K562 (cell line): ENCODE measurements at regions not wholly inside any gene's neighbourhood (a gene's known extent, or its start where the extent isn't known, plus 50 kb on each side); places are given as distances from the start of the nearest gene placed in this dataset.

ENCODE experiments used
- ATAC-seq: fragments of 200-7000 bp; cut with Tn5 transposase; 3 replicates; pipeline ENCODE4 v1.9.1; 2020; ENCODE audit warnings: moderate library complexity
- BruUV-seq: library from RNA; stranded (reverse); fragments of 400-500 nt; replicated peaks from 2 replicates; lab custom pipeline; 2021; lab: Mats Ljungman, UMichigan
- CTCF ChIA-PET: fragments of 300-600 bp; formaldehyde crosslinking; extraction: SDS; loops from one replicate; lab custom pipeline; 2021; ENCODE audit warnings: low intra/inter-chr PET ratio; lab: Yijun Ruan, JAX
- POLR2A ChIA-PET: fragments of 300-600, 350-650 bp; sonication (Branson Sonifier 250); formaldehyde crosslinking; extraction: SDS; loops from one replicate; lab custom pipeline; 2021; ENCODE audit warnings: antibody characterized with exemption, inconsistent platforms; lab: Yijun Ruan, JAX
- DNase-seq, 4 experiments: peaks; one replicate each; pipeline versions ENCODE4 v3.0.0 to v3.0.0-alpha.2; 2011 to 2018; ENCODE audit warnings: low spot score in 3 of 4, mixed read lengths in 3 of 4; ENCODE audit errors: extremely low read depth in 1 of 4
- FAIRE-seq: peaks from 2 replicates; lab custom pipeline; 2011; peaks lifted over from hg19 to GRCh38; lab: Jason Lieb, UNC
- H2AFZ ChIP-seq: 2 replicates; pipeline ENCODE4 v1.6.0; 2011; ENCODE audit warnings: low read depth, low read length, control low read depth, inconsistent platforms
- H3K27ac ChIP-seq: fragments of 200-600 bp; 3 replicates; pipeline ENCODE4 v1.8.0; 2011; ENCODE audit warnings: low read depth, mild to moderate bottlenecking, control low read depth, inconsistent platforms, low read length, moderate library complexity, mixed read lengths; ENCODE audit errors: extremely low read depth
- H3K27me3 ChIP-seq, 2 experiments: fragments of 300-600 bp in 1 of 2; 2 replicates in 1 of 2; 3 replicates in 1 of 2; pipeline versions ENCODE4 v1.6.0 to v1.8.0; 2011; ENCODE audit warnings: inconsistent platforms in 2 of 2, low read length in 2 of 2, mild to moderate bottlenecking in 1 of 2, mixed read lengths in 1 of 2, moderate library complexity in 1 of 2; ENCODE audit not compliant: control insufficient read depth in 2 of 2, insufficient read depth in 2 of 2
- H3K36me3 ChIP-seq: fragments of 300-600 bp; 3 replicates; pipeline ENCODE4 v1.8.0; 2011; ENCODE audit warnings: mild to moderate bottlenecking, low read length, inconsistent platforms; ENCODE audit not compliant: control insufficient read depth, insufficient read depth
- H3K4me1 ChIP-seq, 2 experiments: fragments of 200-600 bp in 1 of 2; replicated peaks in 1 of 2; 2 replicates in 1 of 2; 3 replicates in 1 of 2; pipeline versions ENCODE4 v1.5.1 to v1.8.0; 2011; ENCODE audit warnings: inconsistent platforms in 2 of 2, low read length in 2 of 2, mild to moderate bottlenecking in 1 of 2, mixed read lengths in 1 of 2, moderate library complexity in 1 of 2; ENCODE audit not compliant: control insufficient read depth in 2 of 2, insufficient read depth in 2 of 2
- H3K4me2 ChIP-seq: 2 replicates; pipeline ENCODE4 v1.6.1; 2011; ENCODE audit warnings: low read length, control low read depth, inconsistent platforms, mixed read lengths; ENCODE audit not compliant: insufficient read depth
- H3K4me3 ChIP-seq: fragments of 200-600 bp; sonication (generic), shearing (Covaris generic); 2 replicates; pipeline ENCODE4 v1.5.1; 2016; ENCODE audit warnings: control low read depth, inconsistent platforms
- H3K79me2 ChIP-seq: fragments of 200-600 bp; 3 replicates; pipeline ENCODE4 v1.8.0; 2011; ENCODE audit warnings: low read length, inconsistent platforms; ENCODE audit not compliant: control insufficient read depth, insufficient read depth
- H3K9ac ChIP-seq, 2 experiments: 2 replicates each; pipeline versions ENCODE4 v1.6.0 to v1.6.1; 2011; ENCODE audit warnings: low read depth in 2 of 2, low read length in 2 of 2, control low read depth in 1 of 2, inconsistent platforms in 1 of 2, mild to moderate bottlenecking in 1 of 2, mixed read lengths in 1 of 2; ENCODE audit not compliant: insufficient read depth in 1 of 2
- H3K9me1 ChIP-seq: one replicate; pipeline ENCODE4 v1.6.0; 2011; ENCODE audit warnings: inconsistent platforms, mild to moderate bottlenecking, low read length, moderate library complexity; ENCODE audit not compliant: control insufficient read depth, insufficient read depth
- H3K9me3 ChIP-seq: replicated peaks from 2 replicates; pipeline ENCODE4 v1.5.1; 2011; ENCODE audit warnings: low read depth, low read length, inconsistent platforms; ENCODE audit not compliant: control insufficient read depth, insufficient read depth
- H4K20me1 ChIP-seq: replicated peaks from 2 replicates; pipeline ENCODE4 v1.6.1; 2011; ENCODE audit warnings: low read length, inconsistent platforms, mixed read lengths; ENCODE audit not compliant: control insufficient read depth, insufficient read depth
- BRF1 ChIP-seq: IDR thresholded peaks from 3 replicates; pipeline ENCODE4 v1.6.1; 2011; ENCODE audit warnings: borderline replicate concordance, mild to moderate bottlenecking; ENCODE audit not compliant: insufficient read length; ENCODE audit errors: extremely low read depth
- CHD2 ChIP-seq: IDR thresholded peaks from 2 replicates; pipeline ENCODE4 v1.6.1; 2011; ENCODE audit warnings: low read depth, low read length
- GMEB1 ChIP-seq: fragments of 250-450 bp; sonication (Bioruptor Pico); IDR thresholded peaks from 2 replicates; pipeline ENCODE4 v1.4.0; 2020; ENCODE audit warnings: mild to moderate bottlenecking
- HMG20B ChIP-seq: fragments of 250-450 bp; sonication (Bioruptor Pico); IDR thresholded peaks from 2 replicates; pipeline ENCODE4 v1.5.0; 2021; ENCODE audit warnings: mild to moderate bottlenecking
- KDM1A ChIP-seq, 2 experiments: fragments of 450-650 bp; IDR thresholded peaks; 2 replicates each; pipeline ENCODE4 v1.6.1; 2016; ENCODE audit warnings: mild to moderate bottlenecking in 2 of 2
- SAP30 ChIP-seq: fragments of 200-600 bp; sonication (generic); IDR thresholded peaks from 2 replicates; pipeline ENCODE4 v1.6.1; 2012; ENCODE audit warnings: borderline replicate concordance, low read depth, mild to moderate bottlenecking, moderate library complexity, low read length, control low read depth, inconsistent platforms; ENCODE audit not compliant: insufficient read depth, poor library complexity, severe bottlenecking
- TOE1 ChIP-seq, 2 experiments: fragments of 450-650 bp in 1 of 2; sonication (generic) in 1 of 2; formaldehyde crosslinking in 1 of 2; IDR thresholded peaks; 2 replicates each; pipeline versions ENCODE4 v1.7.1 to v1.8.0; 2016 to 2022; ENCODE audit warnings: borderline replicate concordance in 2 of 2, mild to moderate bottlenecking in 2 of 2, antibody characterized with exemption in 1 of 2, inconsistent platforms in 1 of 2, low read depth in 1 of 2, missing genetic modification reagents in 1 of 2, moderate library complexity in 1 of 2
- ZNF699 ChIP-seq: fragments of 250-450 bp; sonication (Bioruptor Pico); IDR thresholded peaks from 2 replicates; pipeline ENCODE4 v1.8.0; 2021; ENCODE audit warnings: mild to moderate bottlenecking, moderate library complexity; ENCODE audit not compliant: insufficient replicate concordance
- WGBS: fragments of 100-300 bp; shearing (Covaris generic); methylation state at CpG from one replicate; pipeline ENCODE4 v1.1.6; 2016; ENCODE audit warnings: low coverage, mixed read lengths; ENCODE audit not compliant: insufficient coverage; ENCODE audit errors: missing lambda C conversion rate; 5-methylcytosine and 5-hydroxymethylcytosine counted together
- in situ Hi-C: fragments of 300-500 bp; cut with MboI; formaldehyde crosslinking; loops from 4 replicates; pipeline ENCODE4 v1.15.0; 2018; ENCODE audit warnings: inconsistent platforms, mixed read lengths
- intact Hi-C: fragments of 100-400 bp; cut with micrococcal nuclease; formaldehyde crosslinking; loops from 2 replicates; pipeline ENCODE4 v1.14.2; 2022

GRCh38 chr13:103272770-103273169, 206.6 kb upstream of the SLC10A2 start:
- no peaks in the 10 kb centered on the region for H3K9me1 ChIP-seq
- WGBS: 0% methylated on average over 2 of the region's 2 CpGs

More at GRCh38 chr13:103272770-103273169, 206.6 kb upstream of the SLC10A2 start:
- FAIRE-seq (no peak), DNase-seq (no peak), ATAC-seq (no peak)
- intact Hi-C loops: no loop called here
- in situ Hi-C loops: no loop called here
- no TSS peak for BruUV-seq
- no peak for TF ChIP-seq KDM1A (IDR thresholded peaks at IDR 0.05)
- TF ChIP-seq ZNF699 (CRISPR knock-in tag): no peak
- TF ChIP-seq HMG20B: no peak
- no peak for TF ChIP-seq GMEB1 (CRISPR knock-in tag)
- no peak for TF ChIP-seq SAP30
- TF ChIP-seq CHD2: no peak
- no peak for TF ChIP-seq TOE1 (IDR thresholded peaks at IDR 0.05; ENCODE audit: borderline replicate concordance)
- TF ChIP-seq TOE1 (CRISPR knock-in tag; IDR thresholded peaks at IDR 0.05; ENCODE audit: borderline replicate concordance, low read depth): no peak
- TF ChIP-seq BRF1: no peak
- no peaks in the 10 kb centered on the region for H3K4me1 ChIP-seq
- no peak overlapping the region for H3K9ac ChIP-seq
- H3K9me3 ChIP-seq: no peaks in the 10 kb centered on the region
- H3K4me3 ChIP-seq: no peak overlapping the region
- ChIA-PET POLR2A (no interaction called here), CTCF (no interaction called here)
- H4K20me1 ChIP-seq: no peaks in the 10 kb centered on the region
- no peak overlapping the region for H3K27ac ChIP-seq
- H3K4me2 ChIP-seq: no peak overlapping the region
- H3K36me3 ChIP-seq: no peaks in the 10 kb centered on the region
- no peaks in the 10 kb centered on the region for H3K27me3 ChIP-seq
- H3K79me2 ChIP-seq: no peaks in the 10 kb centered on the region
- H2AFZ ChIP-seq: no peak overlapping the region
